Keratinocyte (primary cell): ENCODE measurements at regions not wholly inside any gene's neighbourhood (a gene's known extent, or its start where the extent isn't known, plus 50 kb on each side); places are given as distances from the start of the nearest gene placed in this dataset.

Experiments
- DNase-seq: peaks from one replicate; pipeline ENCODE4 v3.0.0-alpha.2; 2011; ENCODE audit warnings: low read depth, missing footprints, low spot score
- FAIRE-seq: peaks from 2 replicates; lab custom pipeline; 2011; peaks lifted over from hg19 to GRCh38; lab: Jason Lieb, UNC
- H2AFZ ChIP-seq: 2 replicates; pipeline ENCODE4 v1.6.0; 2012; ENCODE audit warnings: low read length, control low read depth, inconsistent platforms; ENCODE audit not compliant: control insufficient read depth
- H3K27ac ChIP-seq: 2 replicates; pipeline ENCODE4 v1.5.1; 2011; ENCODE audit warnings: low read length; ENCODE audit not compliant: control insufficient read depth, insufficient read depth
- H3K27me3 ChIP-seq: 3 replicates; pipeline ENCODE4 v1.6.0; 2011; ENCODE audit warnings: low read length; ENCODE audit not compliant: control insufficient read depth, insufficient read depth; ENCODE audit errors: extremely low read depth
- H3K36me3 ChIP-seq, 2 experiments: 2 replicates in 1 of 2; 3 replicates in 1 of 2; pipeline ENCODE4 v1.5.1; 2011; ENCODE audit warnings: low read length in 2 of 2, mild to moderate bottlenecking in 1 of 2; ENCODE audit not compliant: control insufficient read depth in 2 of 2, insufficient read depth in 2 of 2; ENCODE audit errors: extremely low read depth in 1 of 2
- H3K4me1 ChIP-seq: 3 replicates; pipeline ENCODE4 v1.5.1; 2011; ENCODE audit warnings: low read length; ENCODE audit not compliant: control insufficient read depth, insufficient read depth; ENCODE audit errors: extremely low read depth
- H3K4me2 ChIP-seq: 3 replicates; pipeline ENCODE4 v1.6.0; 2011; ENCODE audit warnings: low read depth, low read length; ENCODE audit not compliant: control insufficient read depth, insufficient read depth; ENCODE audit errors: extremely low read depth
- H3K4me3 ChIP-seq, 3 experiments: fragments of 200-600 bp in 1 of 3; sonication (generic) in 1 of 3; 2 replicates in 2 of 3; 3 replicates in 1 of 3; pipeline ENCODE4 v1.5.1; 2011 to 2016; ENCODE audit warnings: low read length in 3 of 3, mild to moderate bottlenecking in 3 of 3, control low read depth in 2 of 3, inconsistent platforms in 1 of 3, low read depth in 1 of 3, mixed read lengths in 1 of 3, mixed run types in 1 of 3, moderate library complexity in 1 of 3; ENCODE audit not compliant: control insufficient read depth in 2 of 3, insufficient read depth in 2 of 3; ENCODE audit errors: extremely low read depth in 1 of 3
- H3K79me2 ChIP-seq: 2 replicates; pipeline ENCODE4 v1.6.0; 2012; ENCODE audit warnings: low read length; ENCODE audit not compliant: control insufficient read depth, insufficient read depth
- H3K9ac ChIP-seq: 3 replicates; pipeline ENCODE4 v1.6.0; 2011; ENCODE audit warnings: low read length; ENCODE audit not compliant: control insufficient read depth, insufficient read depth; ENCODE audit errors: extremely low read depth
- H3K9me1 ChIP-seq: 3 replicates; pipeline ENCODE4 v1.6.0; 2011; ENCODE audit warnings: low read length; ENCODE audit not compliant: control insufficient read depth, insufficient read depth; ENCODE audit errors: extremely low read depth
- H3K9me3 ChIP-seq: 2 replicates; pipeline ENCODE4 v1.5.1; 2012; ENCODE audit warnings: low read depth, low read length; ENCODE audit not compliant: control insufficient read depth
- H4K20me1 ChIP-seq: 3 replicates; pipeline ENCODE4 v1.6.0; 2011; ENCODE audit warnings: low read length; ENCODE audit not compliant: control insufficient read depth, insufficient read depth; ENCODE audit errors: extremely low read depth
- CTCF ChIP-seq, 3 experiments: IDR thresholded peaks in 1 of 3; conservative IDR thresholded peaks in 1 of 3; optimal IDR thresholded peaks in 1 of 3; 2 replicates in 2 of 3; 3 replicates in 1 of 3; pipeline versions ENCODE3 to v1.5.1; 2011; ENCODE audit warnings: low read length in 3 of 3, mild to moderate bottlenecking in 3 of 3, moderate library complexity in 2 of 3, control low read depth in 1 of 3, inconsistent platforms in 1 of 3; ENCODE audit not compliant: insufficient read depth in 2 of 3; ENCODE audit errors: extremely low read depth in 1 of 3
- EZH2 ChIP-seq: IDR thresholded peaks from one replicate; pipeline ENCODE4 v1.6.1; 2012; ENCODE audit warnings: inconsistent platforms, mild to moderate bottlenecking, low read length, moderate library complexity
- dilution Hi-C: fragments of 300-500 bp; cut with MboI; formaldehyde crosslinking; loops from one replicate; pipeline ENCODE4 v1.7.0; 2020; ENCODE audit warnings: low sequenced_read_pairs; ENCODE audit not compliant: extremely low pct_ligation_motif_present

- Histone ChIP-seq H4K20me1 (no peaks in the 10 kb centered on the region), H3K36me3 (no peaks in the 10 kb centered on the region), H3K27ac (no peak overlapping the region), H3K9ac (no peak overlapping the region), H3K4me1 (no peaks in the 10 kb centered on the region), H3K4me3 (no peak overlapping the region), H3K9me1 (no peaks in the 10 kb centered on the region), H3K27me3 (no peaks in the 10 kb centered on the region), H3K4me2 (no peak overlapping the region), H3K9me3 (no peaks in the 10 kb centered on the region), H2AFZ (no peak overlapping the region), H3K79me2 (no peaks in the 10 kb centered on the region)
- FAIRE-seq (no peak), DNase-seq (no peak)
- TF ChIP-seq CTCF (optimal IDR thresholded peaks at IDR 0.05 in 1 of 3, IDR thresholded peaks at IDR 0.05 in 1 of 3, conservative IDR thresholded peaks at IDR 0.05 in 1 of 3; ENCODE audit: extremely low read depth in 1 of 3, insufficient read depth in 2 of 3, low read length in 3 of 3), result no peak
- no peak for TF ChIP-seq EZH2
- dilution Hi-C loops, result no loop called here
These were observed 131.8 kb downstream of the TBX5 start for GRCh38 chr12:114274131-114274530.

GRCh38 chr12:114272605-114273004 is 133.3 kb downstream of the TBX5 start:
- Histone ChIP-seq H3K27me3 (no peaks in the 10 kb centered on the region), H3K4me1 (no peaks in the 10 kb centered on the region), H3K9me3 (no peaks in the 10 kb centered on the region), H2AFZ (no peak overlapping the region), H4K20me1 (no peaks in the 10 kb centered on the region), H3K79me2 (no peaks in the 10 kb centered on the region), H3K9me1 (no peaks in the 10 kb centered on the region), H3K27ac (no peak overlapping the region), H3K4me2 (no peak overlapping the region), H3K36me3 (no peaks in the 10 kb centered on the region), H3K9ac (no peak overlapping the region), H3K4me3 (no peak overlapping the region)
- DNase-seq, result no peak
- no peak for FAIRE-seq
- TF ChIP-seq EZH2 (no peak), CTCF (optimal IDR thresholded peaks at IDR 0.05 in 1 of 3, IDR thresholded peaks at IDR 0.05 in 1 of 3, conservative IDR thresholded peaks at IDR 0.05 in 1 of 3; ENCODE audit: extremely low read depth in 1 of 3, insufficient read depth in 2 of 3, low read length in 3 of 3) (no peak)
- dilution Hi-C loops, result no loop called here
